SK-N-SH treated with all-trans-retinoic acid at 6 μM for 48 hours (cell line): ENCODE measurements at regions not wholly inside any gene's neighbourhood (a gene's known extent, or its start where the extent isn't known, plus 50 kb on each side); places are given as distances from the start of the nearest gene placed in this dataset.

ENCODE experiments used
- ISL1 ChIP-seq: fragments of 250-450 bp; sonication (Bioruptor Pico); IDR thresholded peaks from 2 replicates; pipeline ENCODE4 v2.1.2; 2022; ENCODE audit warnings: mild to moderate bottlenecking, moderate library complexity
- POU6F1 ChIP-seq: fragments of 250-450 bp; sonication (Bioruptor Pico); IDR thresholded peaks from 2 replicates; pipeline ENCODE4 v1.8.0; 2021; ENCODE audit warnings: low read depth, mild to moderate bottlenecking, moderate library complexity, borderline replicate concordance
- SNAI2 ChIP-seq: fragments of 250-450 bp; sonication (Bioruptor Pico); IDR thresholded peaks from 2 replicates; pipeline ENCODE4 v1.5.0; 2020; ENCODE audit warnings: mild to moderate bottlenecking, moderate library complexity
- ZFP30 ChIP-seq: fragments of 450-650 bp; formaldehyde crosslinking; IDR thresholded peaks from 2 replicates; pipeline ENCODE4 v1.5.0; 2022; ENCODE audit warnings: mild to moderate bottlenecking, moderate library complexity

- TF ChIP-seq POU6F1 (no peak), SNAI2 (CRISPR knock-in tag) (no peak), ISL1 (no peak), ZFP30 (CRISPR knock-in tag) (no peak)
These were observed 617.7 kb upstream of the SMIM31 start for GRCh38 chr4:164136180-164136616.
